Ovary (tissue), 3 donors: ENCODE measurements at regions not wholly inside any gene's neighbourhood (a gene's known extent, or its start where the extent isn't known, plus 50 kb on each side); places are given as distances from the start of the nearest gene placed in this dataset.

Experiments used
- EP300 ChIP-seq: sonication (generic); formaldehyde crosslinking; IDR thresholded peaks from one replicate; pipeline ENCODE4 v1.6.1; 2017; ENCODE audit warnings: antibody characterized with exemption
- POLR2A ChIP-seq: fragments of 450-650 bp; IDR thresholded peaks from one replicate; pipeline ENCODE4 v1.6.1; 2017; ENCODE audit warnings: antibody characterized with exemption, mild to moderate bottlenecking, moderate library complexity
- TF ChIP-seq, protein P1 (sequence below), 3 donors: fragments of 450-650 bp in 2 of 3; fragments of 200-600 bp in 1 of 3; IDR thresholded peaks; one replicate each; pipeline versions ENCODE4 v1.5.1 to v1.8.0; 2016 to 2022; ENCODE audit warnings: antibody characterized with exemption in 3 of 3, mild to moderate bottlenecking in 1 of 3
- donor health status: DM: no; HTN: no; CAD: no.

DNA sequence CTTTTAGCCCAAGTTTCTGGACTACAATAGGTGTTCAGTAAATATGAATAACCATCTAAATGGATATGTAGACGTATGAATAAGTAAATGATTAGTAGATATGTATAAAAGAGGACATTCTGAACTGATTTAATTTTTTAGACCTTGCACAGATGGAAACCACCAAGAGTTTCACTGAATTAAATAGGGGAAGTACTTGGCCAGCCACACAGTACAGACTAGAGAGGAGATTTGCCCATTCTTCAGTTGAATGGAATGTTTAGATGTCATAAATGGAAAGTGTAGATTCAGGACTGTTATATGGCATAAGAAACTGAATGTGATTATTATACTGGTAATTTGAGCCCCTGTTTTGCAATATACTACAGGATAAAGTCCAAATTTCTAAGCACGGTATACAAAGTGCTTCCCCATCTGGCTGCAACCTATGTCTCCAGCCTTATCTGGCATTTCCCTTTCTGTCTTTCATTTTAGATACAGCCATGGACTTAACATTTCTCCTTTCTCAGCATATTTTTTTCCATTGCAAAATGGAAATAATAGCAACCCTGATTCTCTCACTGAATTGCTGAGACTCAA lies 137.8 kb upstream of the HS3ST1 start:
- TF ChIP-seq, protein P1, sequence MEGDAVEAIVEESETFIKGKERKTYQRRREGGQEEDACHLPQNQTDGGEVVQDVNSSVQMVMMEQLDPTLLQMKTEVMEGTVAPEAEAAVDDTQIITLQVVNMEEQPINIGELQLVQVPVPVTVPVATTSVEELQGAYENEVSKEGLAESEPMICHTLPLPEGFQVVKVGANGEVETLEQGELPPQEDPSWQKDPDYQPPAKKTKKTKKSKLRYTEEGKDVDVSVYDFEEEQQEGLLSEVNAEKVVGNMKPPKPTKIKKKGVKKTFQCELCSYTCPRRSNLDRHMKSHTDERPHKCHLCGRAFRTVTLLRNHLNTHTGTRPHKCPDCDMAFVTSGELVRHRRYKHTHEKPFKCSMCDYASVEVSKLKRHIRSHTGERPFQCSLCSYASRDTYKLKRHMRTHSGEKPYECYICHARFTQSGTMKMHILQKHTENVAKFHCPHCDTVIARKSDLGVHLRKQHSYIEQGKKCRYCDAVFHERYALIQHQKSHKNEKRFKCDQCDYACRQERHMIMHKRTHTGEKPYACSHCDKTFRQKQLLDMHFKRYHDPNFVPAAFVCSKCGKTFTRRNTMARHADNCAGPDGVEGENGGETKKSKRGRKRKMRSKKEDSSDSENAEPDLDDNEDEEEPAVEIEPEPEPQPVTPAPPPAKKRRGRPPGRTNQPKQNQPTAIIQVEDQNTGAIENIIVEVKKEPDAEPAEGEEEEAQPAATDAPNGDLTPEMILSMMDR (IDR thresholded peaks at IDR 0.05): no peak
- TF ChIP-seq POLR2A (no peak), EP300 (no peak)
